GM12878 (cell line): ENCODE measurements at regions not wholly inside any gene's neighbourhood (a gene's known extent, or its start where the extent isn't known, plus 50 kb on each side); places are given as distances from the start of the nearest gene placed in this dataset.

Source experiments
- ATAC-seq: fragments of 200-7000 bp; cut with Tn5 transposase; 3 replicates; pipeline ENCODE4 v1.9.1; 2020; ENCODE audit warnings: mild to moderate bottlenecking, moderate library complexity
- BruUV-seq: library from RNA; stranded (reverse); fragments of 400-500 nt; replicated peaks from 2 replicates; lab custom pipeline; 2021; lab: Mats Ljungman, UMichigan
- CTCF ChIA-PET: fragments of 300-600 bp; sonication (Branson Sonifier 250); formaldehyde crosslinking; extraction: SDS; loops from one replicate; lab custom pipeline; 2021; ENCODE audit warnings: inconsistent platforms; lab: Yijun Ruan, JAX
- POLR2A ChIA-PET: fragments of 350-600 bp; formaldehyde crosslinking; extraction: SDS; loops from one replicate; lab custom pipeline; 2021; ENCODE audit warnings: inconsistent platforms; lab: Charles Lee
- RAD21 ChIA-PET: fragments of 300-600 bp; sonication (Branson Sonifier 250); formaldehyde crosslinking; loops from one replicate; lab custom pipeline; 2023; ENCODE audit warnings: antibody characterized with exemption; ENCODE audit not compliant: unreplicated experiment; lab: Charles Lee
- SMC1A ChIA-PET: fragments of 300-600 bp; sonication (Branson Sonifier 250); formaldehyde crosslinking; loops from one replicate; lab custom pipeline; 2023; ENCODE audit not compliant: unreplicated experiment, uncharacterized antibody; lab: Charles Lee
- DNase-seq: peaks from one replicate; pipeline ENCODE4 v3.0.0-alpha.2; 2011; ENCODE audit warnings: low read depth, low spot score
- FAIRE-seq: peaks from 3 replicates; lab custom pipeline; 2011; peaks lifted over from hg19 to GRCh38; lab: Jason Lieb, UNC
- H2AFZ ChIP-seq: 2 replicates; pipeline ENCODE4 v1.6.0; 2011; ENCODE audit warnings: low read depth, low read length, control low read depth; ENCODE audit not compliant: control insufficient read depth
- H3K27ac ChIP-seq: 2 replicates; pipeline ENCODE4 v1.5.1; 2011; ENCODE audit warnings: control low read depth; ENCODE audit not compliant: control insufficient read depth, insufficient read depth
- H3K27me3 ChIP-seq, 2 experiments: replicated peaks in 1 of 2; 2 replicates each; pipeline versions ENCODE4 v1.6.0 to v1.6.1; 2011; ENCODE audit warnings: low read length in 1 of 2; ENCODE audit not compliant: control insufficient read depth in 2 of 2, insufficient read depth in 2 of 2
- H3K36me3 ChIP-seq, 2 experiments: 2 replicates each; pipeline ENCODE4 v1.5.1; 2011; ENCODE audit warnings: low read length in 1 of 2; ENCODE audit not compliant: control insufficient read depth in 2 of 2, insufficient read depth in 2 of 2
- H3K4me1 ChIP-seq: 2 replicates; pipeline ENCODE4 v1.6.1; 2011; ENCODE audit warnings: mild to moderate bottlenecking, low read length, moderate library complexity, mixed read lengths; ENCODE audit not compliant: control insufficient read depth, insufficient read depth
- H3K4me2 ChIP-seq: 2 replicates; pipeline ENCODE4 v1.6.0; 2011; ENCODE audit warnings: control low read depth; ENCODE audit not compliant: control insufficient read depth, insufficient read depth
- H3K4me3 ChIP-seq: fragments of 200-600 bp; sonication (generic); 2 replicates; pipeline ENCODE4 v1.5.1; 2016
- H3K79me2 ChIP-seq: 2 replicates; pipeline ENCODE4 v1.6.0; 2011; ENCODE audit warnings: low read length; ENCODE audit not compliant: control insufficient read depth, insufficient read depth
- H3K9ac ChIP-seq: 2 replicates; pipeline ENCODE4 v1.8.0; 2011; ENCODE audit warnings: low read length, control low read depth, mixed read lengths; ENCODE audit not compliant: control insufficient read depth, insufficient read depth
- H3K9me3 ChIP-seq: replicated peaks from 3 replicates; pipeline ENCODE4 v1.5.1; 2011; ENCODE audit warnings: mild to moderate bottlenecking, low read length; ENCODE audit not compliant: control insufficient read depth, insufficient read depth
- H4K20me1 ChIP-seq: 2 replicates; pipeline ENCODE4 v1.6.0; 2011; ENCODE audit not compliant: control insufficient read depth, insufficient read depth
- BMI1 ChIP-seq: fragments of 450-650 bp; IDR thresholded peaks from 2 replicates; pipeline ENCODE4 v1.6.1; 2016; ENCODE audit warnings: mild to moderate bottlenecking, moderate library complexity, borderline replicate concordance
- CBX3 ChIP-seq: fragments of 200-600 bp; sonication (generic); IDR thresholded peaks from 2 replicates; pipeline ENCODE4 v1.6.1; 2016; ENCODE audit warnings: low read depth, borderline replicate concordance
- CEBPB ChIP-seq, 2 experiments: fragments of 150-350 bp in 1 of 2; IDR thresholded peaks; 2 replicates each; pipeline ENCODE4 v1.6.1; 2012 to 2014; ENCODE audit warnings: low read depth in 2 of 2, low read length in 2 of 2, borderline replicate concordance in 1 of 2, inconsistent platforms in 1 of 2
- DPF2 ChIP-seq: fragments of 450-650 bp; IDR thresholded peaks from 2 replicates; pipeline ENCODE4 v1.6.1; 2017; ENCODE audit warnings: mild to moderate bottlenecking
- EGR1 ChIP-seq, 2 experiments: IDR thresholded peaks; 1 replicate in 1 of 2; 2 replicates in 1 of 2; pipeline ENCODE4 v1.6.1; 2011 to 2012; ENCODE audit warnings: low read depth in 2 of 2, low read length in 2 of 2, borderline replicate concordance in 1 of 2, mild to moderate bottlenecking in 1 of 2, moderate library complexity in 1 of 2
- EP300 ChIP-seq, 2 experiments: fragments of 150-350 bp in 1 of 2; IDR thresholded peaks; 2 replicates each; pipeline ENCODE4 v1.6.1; 2011 to 2012; ENCODE audit warnings: low read depth in 2 of 2, low read length in 2 of 2, borderline replicate concordance in 1 of 2, improper control_type of control experiment in 1 of 2, inconsistent platforms in 1 of 2; ENCODE audit not compliant: control insufficient read depth in 1 of 2
- EZH2 ChIP-seq: IDR thresholded peaks from 2 replicates; pipeline ENCODE4 v1.6.1; 2012; ENCODE audit warnings: low read depth, mild to moderate bottlenecking, control low read depth, inconsistent platforms, low read length, borderline replicate concordance; ENCODE audit not compliant: control insufficient read depth
- IRF4 ChIP-seq: IDR thresholded peaks from 2 replicates; pipeline ENCODE4 v1.6.1; 2011; ENCODE audit warnings: low read depth, low read length
- NFIC ChIP-seq: IDR thresholded peaks from 2 replicates; pipeline ENCODE4 v1.6.1; 2012; ENCODE audit warnings: low read depth, mild to moderate bottlenecking, inconsistent platforms, low read length, moderate library complexity
- POLR2AphosphoS5 ChIP-seq: IDR thresholded peaks from 2 replicates; pipeline ENCODE4 v1.6.1; 2011; ENCODE audit warnings: mild to moderate bottlenecking, low read length, inconsistent platforms
- RUNX3 ChIP-seq: IDR thresholded peaks from 2 replicates; pipeline ENCODE4 v1.6.1; 2012; ENCODE audit warnings: low read length, inconsistent platforms
- SMAD1 ChIP-seq: fragments of 450-650 bp; IDR thresholded peaks from 2 replicates; pipeline ENCODE4 v1.6.1; 2018; ENCODE audit warnings: mild to moderate bottlenecking, low read depth; ENCODE audit not compliant: partially characterized antibody
- YBX1 ChIP-seq: fragments of 450-650 bp; IDR thresholded peaks from 2 replicates; pipeline ENCODE4 v1.6.1; 2016; ENCODE audit warnings: antibody characterized with exemption
- WGBS: methylation state at CpG from one replicate; pipeline ENCODE4 v1.1.6; 2016; ENCODE audit warnings: low lambda C conversion rate; ENCODE audit not compliant: insufficient replicate concordance, insufficient coverage; ENCODE audit errors: missing lambda C conversion rate; 5-methylcytosine and 5-hydroxymethylcytosine counted together
- in situ Hi-C: fragments of 300-500 bp; cut with MboI; formaldehyde crosslinking; loops from 9 replicates; pipeline ENCODE4 v1.14.3; 2018; ENCODE audit warnings: mixed read lengths
- intact Hi-C: fragments of 100-400 bp; cut with micrococcal nuclease; formaldehyde crosslinking; loops from one replicate; pipeline ENCODE4 v1.14.2; 2022; ENCODE audit not compliant: unreplicated experiment
- TF ChIP-seq, protein P1 (sequence below): fragments of 450-650 bp; IDR thresholded peaks from 2 replicates; pipeline ENCODE4 v1.6.1; 2017; ENCODE audit warnings: antibody characterized with exemption, mild to moderate bottlenecking, moderate library complexity
- TF ChIP-seq, protein P2 (sequence below): fragments of 450-650 bp; formaldehyde crosslinking; IDR thresholded peaks from 2 replicates; pipeline ENCODE4 v1.4.0; 2022; ENCODE audit warnings: mild to moderate bottlenecking, moderate library complexity

DNA sequence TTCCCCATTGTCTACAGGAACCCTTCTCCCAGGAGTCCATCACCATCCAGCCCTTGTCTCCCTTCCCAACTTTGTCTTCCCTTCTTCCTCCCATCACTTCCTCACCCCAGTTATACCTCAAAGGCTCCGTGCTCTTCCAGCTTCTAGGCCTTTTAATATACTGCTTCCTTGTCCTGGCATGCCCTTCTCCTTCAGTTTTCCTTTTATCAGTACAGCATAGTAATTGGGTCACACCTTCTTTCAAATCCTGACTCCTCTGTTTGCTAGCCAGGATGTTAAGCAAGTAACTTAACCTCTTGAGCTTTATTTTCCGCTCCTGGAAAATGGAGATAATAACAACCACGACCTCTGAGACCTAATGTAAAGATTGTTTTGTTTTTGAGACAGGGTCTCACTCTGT lies 54.9 kb upstream of the PNRC1 start (continued):
- TF ChIP-seq, protein P1, sequence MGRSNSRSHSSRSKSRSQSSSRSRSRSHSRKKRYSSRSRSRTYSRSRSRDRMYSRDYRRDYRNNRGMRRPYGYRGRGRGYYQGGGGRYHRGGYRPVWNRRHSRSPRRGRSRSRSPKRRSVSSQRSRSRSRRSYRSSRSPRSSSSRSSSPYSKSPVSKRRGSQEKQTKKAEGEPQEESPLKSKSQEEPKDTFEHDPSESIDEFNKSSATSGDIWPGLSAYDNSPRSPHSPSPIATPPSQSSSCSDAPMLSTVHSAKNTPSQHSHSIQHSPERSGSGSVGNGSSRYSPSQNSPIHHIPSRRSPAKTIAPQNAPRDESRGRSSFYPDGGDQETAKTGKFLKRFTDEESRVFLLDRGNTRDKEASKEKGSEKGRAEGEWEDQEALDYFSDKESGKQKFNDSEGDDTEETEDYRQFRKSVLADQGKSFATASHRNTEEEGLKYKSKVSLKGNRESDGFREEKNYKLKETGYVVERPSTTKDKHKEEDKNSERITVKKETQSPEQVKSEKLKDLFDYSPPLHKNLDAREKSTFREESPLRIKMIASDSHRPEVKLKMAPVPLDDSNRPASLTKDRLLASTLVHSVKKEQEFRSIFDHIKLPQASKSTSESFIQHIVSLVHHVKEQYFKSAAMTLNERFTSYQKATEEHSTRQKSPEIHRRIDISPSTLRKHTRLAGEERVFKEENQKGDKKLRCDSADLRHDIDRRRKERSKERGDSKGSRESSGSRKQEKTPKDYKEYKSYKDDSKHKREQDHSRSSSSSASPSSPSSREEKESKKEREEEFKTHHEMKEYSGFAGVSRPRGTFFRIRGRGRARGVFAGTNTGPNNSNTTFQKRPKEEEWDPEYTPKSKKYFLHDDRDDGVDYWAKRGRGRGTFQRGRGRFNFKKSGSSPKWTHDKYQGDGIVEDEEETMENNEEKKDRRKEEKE = no peak

DNA sequence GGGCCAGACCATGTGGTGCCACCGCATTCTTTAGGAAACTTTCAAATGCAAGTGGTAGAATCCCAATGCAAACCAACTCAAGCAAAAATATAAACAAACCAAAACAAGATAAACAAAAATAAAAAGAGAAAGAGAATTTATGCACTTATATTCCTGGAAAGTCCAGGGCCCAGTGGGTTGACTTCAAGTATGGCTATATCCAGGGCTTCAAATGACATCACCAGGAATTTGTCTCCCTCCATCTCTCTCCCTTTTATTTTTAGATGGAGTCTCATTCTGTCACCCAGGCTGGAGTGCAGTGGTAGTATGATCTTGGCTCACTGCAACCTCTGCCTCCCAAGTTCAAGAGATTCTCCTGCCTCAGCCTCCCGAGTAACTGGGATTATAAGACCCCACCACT lies 56.1 kb upstream of the PNRC1 start:
- no peak overlapping the region for H3K27ac ChIP-seq
- RAD21 ChIA-PET = no interaction called here
- FAIRE-seq = no peak
- H3K9ac ChIP-seq = no peak overlapping the region
- no peak overlapping the region for H3K4me3 ChIP-seq
- 48% methylated on average over 2 of the region's 2 CpGs for WGBS
- TF ChIP-seq EP300 (IDR thresholded peaks at IDR 0.05; ENCODE audit: borderline replicate concordance in 1 of 2, control insufficient read depth in 1 of 2, low read depth in 2 of 2, low read length in 2 of 2) (no peak), RUNX3 (no peak), NFIC (no peak), CBX3 (no peak), IRF4 (no peak), DPF2 (no peak), EGR1 (IDR thresholded peaks at IDR 0.05; ENCODE audit: borderline replicate concordance in 1 of 2, low read depth in 2 of 2, low read length in 2 of 2) (no peak), EZH2 (no peak), SMAD1 (no peak), POLR2AphosphoS5 (no peak), YBX1 (no peak), BMI1 (no peak), CEBPB (IDR thresholded peaks at IDR 0.05; ENCODE audit: borderline replicate concordance in 1 of 2, low read depth in 2 of 2, low read length in 2 of 2) (no peak)
- TF ChIP-seq, protein P2, sequence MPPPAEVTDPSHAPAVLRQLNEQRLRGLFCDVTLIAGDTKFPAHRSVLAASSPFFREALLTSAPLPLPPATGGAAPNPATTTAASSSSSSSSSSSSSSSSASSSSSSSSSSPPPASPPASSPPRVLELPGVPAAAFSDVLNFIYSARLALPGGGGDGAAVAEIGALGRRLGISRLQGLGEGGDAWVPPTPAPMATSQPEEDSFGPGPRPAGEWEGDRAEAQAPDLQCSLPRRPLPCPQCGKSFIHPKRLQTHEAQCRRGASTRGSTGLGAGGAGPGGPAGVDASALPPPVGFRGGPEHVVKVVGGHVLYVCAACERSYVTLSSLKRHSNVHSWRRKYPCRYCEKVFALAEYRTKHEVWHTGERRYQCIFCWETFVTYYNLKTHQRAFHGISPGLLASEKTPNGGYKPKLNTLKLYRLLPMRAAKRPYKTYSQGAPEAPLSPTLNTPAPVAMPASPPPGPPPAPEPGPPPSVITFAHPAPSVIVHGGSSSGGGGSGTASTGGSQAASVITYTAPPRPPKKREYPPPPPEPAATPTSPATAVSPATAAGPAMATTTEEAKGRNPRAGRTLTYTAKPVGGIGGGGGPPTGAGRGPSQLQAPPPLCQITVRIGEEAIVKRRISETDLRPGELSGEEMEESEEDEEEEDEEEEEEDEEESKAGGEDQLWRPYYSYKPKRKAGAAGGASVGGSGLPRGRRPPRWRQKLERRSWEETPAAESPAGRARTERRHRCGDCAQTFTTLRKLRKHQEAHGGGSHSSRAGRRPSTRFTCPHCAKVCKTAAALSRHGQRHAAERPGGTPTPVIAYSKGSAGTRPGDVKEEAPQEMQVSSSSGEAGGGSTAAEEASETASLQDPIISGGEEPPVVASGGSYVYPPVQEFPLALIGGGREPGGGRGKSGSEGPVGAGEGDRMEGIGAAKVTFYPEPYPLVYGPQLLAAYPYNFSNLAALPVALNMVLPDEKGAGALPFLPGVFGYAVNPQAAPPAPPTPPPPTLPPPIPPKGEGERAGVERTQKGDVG = no peak
- H3K36me3 ChIP-seq = no peaks in the 10 kb centered on the region
- H3K79me2 ChIP-seq = no peaks in the 10 kb centered on the region
- CTCF ChIA-PET = no interaction called here
- H2AFZ ChIP-seq = no peak overlapping the region
- POLR2A ChIA-PET = no interaction called here
- SMC1A ChIA-PET = no interaction called here
- ATAC-seq = no peak
- no peak overlapping the region for H3K4me2 ChIP-seq
- BruUV-seq = no TSS peak
- H3K9me3 ChIP-seq = no peaks in the 10 kb centered on the region
- H3K4me1 ChIP-seq = no peaks in the 10 kb centered on the region
- no peaks in the 10 kb centered on the region for H4K20me1 ChIP-seq
- intact Hi-C loops (no loop called here), in situ Hi-C loops (no loop called here)
- H3K27me3 ChIP-seq = no peaks in the 10 kb centered on the region; a peak in 1 of 4 replicates
- DNase-seq = no peak
